HG02981 (cell line): ENCODE measurements at regions not wholly inside any gene's neighbourhood (a gene's known extent, or its start where the extent isn't known, plus 50 kb on each side); places are given as distances from the start of the nearest gene placed in this dataset.

Experiments
- ATAC-seq: cut with Tn5 transposase; IDR thresholded peaks from one replicate; pipeline ENCODE4 v1.9.1; 2021; ENCODE audit warnings: mild to moderate bottlenecking, moderate library complexity; ENCODE audit not compliant: unreplicated experiment

DNA sequence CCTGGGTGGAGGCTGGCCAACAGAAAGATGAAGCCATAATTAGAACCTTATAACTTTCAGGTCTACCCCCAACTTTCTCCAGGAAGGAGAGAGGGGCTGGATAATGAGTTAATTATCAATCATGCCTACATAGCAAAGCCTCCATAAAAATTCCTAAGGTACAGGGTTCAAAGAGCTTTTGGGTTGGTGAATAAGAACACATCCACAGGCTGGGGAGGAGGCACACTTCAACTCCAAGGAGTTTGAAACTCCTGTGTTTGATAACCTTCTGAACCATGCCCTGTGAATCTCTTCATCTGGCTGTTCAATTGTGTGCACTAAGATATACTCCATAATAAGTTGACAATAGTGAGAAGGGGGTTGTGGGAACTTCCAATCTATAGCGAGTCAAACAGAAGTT is 552.3 kb downstream of the TDRD15 start:
- no peak for ATAC-seq

- ATAC-seq = no peak
These were observed 552.9 kb downstream of the TDRD15 start for GRCh38 chr2:21676676-21677075.

DNA sequence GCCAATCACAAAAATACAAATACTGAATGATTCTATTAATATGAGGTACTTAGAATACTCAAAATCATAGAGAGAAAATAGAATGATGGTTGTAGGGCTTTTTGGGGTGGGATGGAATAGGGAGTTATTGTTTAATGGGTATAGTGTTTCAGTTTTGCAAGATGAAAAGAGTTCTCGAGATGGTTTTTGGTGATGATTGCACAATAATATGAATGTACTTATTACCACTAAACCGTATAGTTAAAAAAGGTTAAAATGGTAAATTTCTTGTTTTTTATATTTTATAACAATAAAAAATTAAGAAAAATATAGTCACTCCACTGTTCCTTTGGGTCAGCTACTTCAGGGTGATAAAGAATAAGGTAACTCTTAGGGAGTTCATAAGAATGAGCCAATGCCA is 560.1 kb downstream of the TDRD15 start:
- no peak for ATAC-seq

DNA sequence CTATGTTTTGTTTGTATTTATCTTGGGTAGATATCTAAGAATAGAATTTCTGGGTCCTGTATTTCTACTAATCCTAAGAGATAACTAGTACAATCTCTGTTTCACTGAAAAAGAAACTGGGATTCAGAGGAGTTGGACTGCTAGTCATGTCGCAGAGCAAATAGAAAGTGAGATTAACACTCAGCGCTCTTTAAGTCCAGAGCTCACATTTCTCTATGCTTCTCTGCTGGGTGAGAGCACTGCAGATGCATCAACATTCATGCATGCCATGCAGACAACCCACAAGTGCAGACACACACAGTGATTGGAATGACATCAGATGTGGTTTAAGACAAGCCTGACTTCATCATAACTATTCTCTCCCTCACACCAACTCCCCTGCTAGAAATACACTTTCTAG is 563.8 kb downstream of the TDRD15 start:
- no peak for ATAC-seq

- ATAC-seq = no peak
These were observed 566.2 kb downstream of the TDRD15 start for GRCh38 chr2:21690005-21690404.

GRCh38 chr2:21693081-21693480 is 569.3 kb downstream of the TDRD15 start:
- ATAC-seq = no peak

DNA sequence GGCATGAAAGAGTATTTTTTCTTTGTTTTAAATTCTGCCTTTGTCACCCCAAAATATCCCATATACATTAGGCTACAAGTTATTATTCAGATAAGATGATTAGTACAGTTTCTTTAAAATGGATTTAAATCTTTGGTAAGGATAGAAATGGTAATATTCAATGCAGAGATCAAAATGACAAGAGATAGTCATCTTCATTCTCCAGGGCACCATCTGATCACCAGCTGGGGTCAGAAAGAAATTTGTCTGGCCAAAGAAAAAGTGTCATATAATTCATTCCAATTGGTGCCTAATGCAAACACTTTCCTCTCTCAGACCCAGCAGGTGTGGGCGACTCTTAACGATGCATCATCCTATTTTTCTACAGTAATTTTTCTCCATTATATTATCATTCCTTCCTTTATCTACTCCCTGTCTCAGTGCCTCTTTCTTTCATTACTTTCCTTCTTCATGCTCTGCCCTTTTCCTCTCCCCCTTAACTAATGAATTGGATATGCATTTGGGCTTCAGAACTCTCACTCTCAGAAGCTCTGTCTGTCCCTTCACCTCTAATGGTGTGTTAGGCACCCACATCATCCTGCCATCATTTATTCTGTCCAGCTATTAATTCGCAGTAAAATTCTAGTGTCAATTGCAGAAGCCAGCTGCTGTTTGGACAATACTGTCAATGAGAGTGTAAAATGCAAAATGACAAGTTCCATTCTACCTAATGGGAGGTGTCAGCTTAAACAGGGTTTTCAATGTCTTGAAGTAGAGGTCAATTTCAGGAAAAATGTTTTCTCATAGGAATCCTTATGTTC is 570.5 kb downstream of the TDRD15 start:
- ATAC-seq = no peak

DNA sequence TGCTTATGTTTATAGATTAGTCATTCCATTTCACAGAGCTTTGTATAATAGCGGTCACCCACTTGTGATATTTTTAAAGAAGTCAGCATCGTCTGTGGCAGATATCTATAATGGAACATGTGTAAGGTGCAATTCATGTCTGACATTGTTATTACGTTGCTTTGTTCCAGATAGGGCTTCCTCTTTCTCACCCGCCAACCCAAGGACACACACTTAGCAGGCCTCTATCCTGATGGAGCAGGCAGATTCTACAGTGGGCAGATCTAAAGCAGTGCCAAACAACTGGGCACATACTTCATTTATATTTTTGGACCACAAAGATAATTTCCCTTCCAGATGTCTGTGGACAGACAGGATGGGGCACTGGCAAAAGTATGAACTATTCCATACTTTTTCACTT is 573.1 kb downstream of the TDRD15 start:
- ATAC-seq = no peak

DNA sequence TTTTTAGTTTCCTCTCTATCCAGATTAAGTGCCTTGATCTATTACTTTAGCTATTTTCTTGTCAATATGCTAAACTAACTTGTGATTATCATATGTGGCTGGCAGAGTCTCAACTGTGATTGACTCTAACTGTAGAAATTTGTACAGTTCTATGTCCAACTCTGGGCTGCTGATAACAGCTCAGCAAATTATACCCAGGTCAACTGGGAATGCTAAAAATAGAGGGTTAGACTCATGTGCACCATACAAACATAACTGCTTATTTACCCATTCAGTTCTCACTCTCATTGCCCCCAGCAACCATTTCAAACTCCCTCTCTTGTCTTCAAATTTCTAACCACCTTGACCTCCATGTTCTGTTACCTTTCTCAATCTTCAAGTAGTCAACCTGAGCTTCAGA is 576.9 kb downstream of the TDRD15 start:
- ATAC-seq = no peak

GRCh38 chr2:21710031-21710430 is 586.3 kb downstream of the TDRD15 start:
- no peak for ATAC-seq

GRCh38 chr2:21710496-21710895 is 586.7 kb downstream of the TDRD15 start:
- ATAC-seq = no peak

DNA sequence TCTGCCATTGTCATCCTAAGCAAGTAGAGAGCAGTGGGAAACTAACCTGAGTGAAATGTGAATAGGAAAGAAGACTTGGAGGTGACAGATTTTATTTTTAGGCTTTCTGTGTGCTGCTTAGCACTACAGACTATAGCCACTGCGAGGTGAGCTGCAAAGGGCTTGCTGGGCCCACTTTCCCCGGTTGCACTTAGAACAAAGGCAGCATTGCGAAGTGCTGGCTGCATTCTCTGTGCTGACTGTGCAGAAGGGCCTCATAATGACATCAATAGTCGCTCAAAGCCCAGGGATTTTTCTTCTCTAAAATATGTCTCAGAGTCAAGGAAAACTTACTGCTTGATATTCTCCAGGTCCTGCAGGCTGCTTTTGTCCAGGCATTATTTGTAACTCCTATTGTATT is 592.1 kb downstream of the TDRD15 start:
- ATAC-seq = no peak

DNA sequence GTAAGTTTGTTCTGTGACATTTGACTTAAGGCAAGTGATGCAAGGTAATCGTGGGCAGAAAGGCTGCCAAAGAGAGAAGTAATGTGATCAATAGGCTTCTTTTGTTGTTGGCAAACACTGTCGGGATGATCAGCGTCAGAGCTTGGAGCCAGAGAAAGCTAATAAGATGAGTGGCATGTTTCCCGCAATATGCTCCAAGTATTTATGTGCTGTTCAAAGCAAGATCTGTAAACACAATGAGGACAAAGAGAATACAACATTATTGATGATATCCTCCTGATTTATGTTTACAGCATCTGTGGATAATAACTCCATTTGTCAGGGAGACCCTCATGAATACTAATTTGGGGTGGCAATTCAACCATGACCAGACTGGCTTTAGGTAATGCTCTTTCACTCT is 603.3 kb downstream of the TDRD15 start:
- no peak for ATAC-seq

- no peak for ATAC-seq
These were observed 604.4 kb downstream of the TDRD15 start for GRCh38 chr2:21728133-21728532.

- ATAC-seq = no peak
These were observed 606.4 kb downstream of the TDRD15 start for GRCh38 chr2:21730141-21730540.

DNA sequence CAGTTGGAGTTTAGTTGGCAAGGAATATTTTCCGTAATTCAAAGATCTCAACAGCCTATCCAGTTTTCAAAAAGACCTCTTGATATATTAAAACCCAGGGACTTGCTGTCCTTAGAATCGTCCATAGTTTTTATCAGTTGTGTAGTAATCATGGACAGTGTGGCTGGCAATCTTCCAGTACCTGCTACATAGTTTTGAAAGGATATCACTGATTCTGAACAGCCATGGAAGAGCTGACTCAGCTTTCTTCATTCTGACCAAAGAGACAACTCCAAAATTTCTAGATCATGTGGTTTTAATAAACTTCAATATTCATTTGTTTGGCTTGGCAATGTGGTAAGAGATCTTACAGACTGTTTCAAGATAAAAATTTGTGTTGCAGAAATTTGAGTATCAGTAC is 616.7 kb downstream of the TDRD15 start:
- ATAC-seq = no peak

DNA sequence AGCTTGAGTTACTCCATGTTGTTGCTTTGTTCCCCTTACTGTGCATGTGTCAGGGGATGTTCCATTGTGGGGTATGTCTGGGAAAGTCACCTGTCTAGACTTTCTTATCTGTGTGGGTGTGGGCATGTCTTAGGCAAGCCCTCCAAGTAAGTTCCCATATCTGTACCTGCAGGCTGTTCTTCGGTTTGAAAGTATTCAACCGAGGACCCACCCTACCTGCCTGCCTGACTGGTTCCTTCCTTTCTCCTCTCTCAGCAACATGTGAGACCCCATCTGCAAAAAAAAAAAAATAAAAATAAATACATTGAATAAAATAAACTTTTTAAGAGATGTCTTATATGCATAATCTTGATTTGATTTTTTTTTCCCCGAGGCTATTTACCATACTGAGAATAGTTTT is 622.7 kb downstream of the TDRD15 start:
- ATAC-seq = no peak

- ATAC-seq = no peak
These were observed 624.7 kb downstream of the TDRD15 start for GRCh38 chr2:21748501-21748900.

DNA sequence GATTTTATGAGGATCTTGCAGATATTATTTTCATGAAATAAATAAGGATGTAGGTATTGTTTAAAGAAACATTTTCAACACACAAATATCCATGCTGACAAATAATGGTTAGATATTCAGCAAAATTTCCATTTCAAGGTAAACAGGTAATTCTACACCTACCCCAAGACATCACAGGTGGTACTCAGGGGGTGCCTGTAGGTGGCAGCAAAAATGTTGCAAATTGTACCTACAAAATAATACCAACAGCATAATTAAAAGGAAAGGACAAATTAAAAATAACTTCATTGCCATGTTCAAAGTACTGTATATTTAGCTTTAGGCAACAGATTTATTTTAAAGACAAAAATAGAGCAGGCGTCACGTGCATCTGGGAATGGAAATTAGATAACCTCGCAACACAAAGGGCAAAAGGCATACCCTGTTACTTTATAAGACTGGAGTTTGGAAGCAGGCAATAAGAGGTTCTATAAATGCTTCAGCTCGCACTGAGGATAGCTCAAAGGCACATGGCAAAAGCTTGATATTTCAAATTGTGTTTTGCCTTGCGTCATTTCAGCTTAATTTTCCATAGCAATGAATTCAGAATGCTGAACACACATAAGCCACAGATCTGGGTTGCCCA is 630.5 kb downstream of the TDRD15 start:
- no peak for ATAC-seq

GRCh38 chr2:21757805-21758430 is 634.1 kb downstream of the TDRD15 start:
- no peak for ATAC-seq

DNA sequence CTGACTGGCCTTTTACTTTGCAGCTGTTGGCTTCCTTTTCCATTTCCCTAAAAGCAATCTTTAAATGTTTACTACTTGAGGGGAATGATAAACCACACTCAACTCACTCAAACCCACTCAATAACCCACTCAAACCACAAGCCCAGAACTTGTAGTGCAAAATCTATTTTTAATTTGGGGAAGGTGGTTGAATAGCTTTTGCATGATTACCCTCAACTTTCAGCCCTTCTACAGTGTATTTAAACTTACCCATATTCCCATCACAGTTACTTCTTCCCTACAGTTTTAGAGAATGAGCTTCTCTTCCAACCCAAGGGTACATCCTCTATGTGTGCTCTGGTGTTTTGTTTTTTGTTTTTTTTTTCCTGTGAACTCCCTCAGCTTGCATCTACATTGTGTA is 636.1 kb downstream of the TDRD15 start:
- ATAC-seq = no peak

DNA sequence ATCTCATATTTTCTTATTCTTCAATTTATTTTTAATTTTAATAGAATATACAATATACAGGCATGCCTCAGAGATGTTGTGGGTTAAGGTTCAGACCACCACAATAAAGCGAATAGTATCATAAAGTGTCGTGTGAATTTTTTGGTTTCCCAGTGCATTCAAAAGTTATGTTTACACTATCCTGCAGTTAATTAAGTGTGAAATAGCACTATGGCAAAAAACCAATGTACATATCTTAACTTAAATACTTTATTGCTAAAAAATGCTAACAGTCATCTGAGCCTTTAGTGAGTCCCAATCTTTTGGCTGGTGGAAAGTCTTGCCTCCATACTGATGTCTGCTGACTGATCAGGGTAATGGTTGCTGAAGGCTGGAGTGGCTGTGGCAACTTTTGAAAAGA is 637.6 kb downstream of the TDRD15 start:
- no peak for ATAC-seq
